ENCODE measurements at regions not wholly inside any gene's neighbourhood (a gene's known extent, or its start where the extent isn't known, plus 50 kb on each side); places are given as distances from the start of the nearest gene placed in this dataset.

DNA sequence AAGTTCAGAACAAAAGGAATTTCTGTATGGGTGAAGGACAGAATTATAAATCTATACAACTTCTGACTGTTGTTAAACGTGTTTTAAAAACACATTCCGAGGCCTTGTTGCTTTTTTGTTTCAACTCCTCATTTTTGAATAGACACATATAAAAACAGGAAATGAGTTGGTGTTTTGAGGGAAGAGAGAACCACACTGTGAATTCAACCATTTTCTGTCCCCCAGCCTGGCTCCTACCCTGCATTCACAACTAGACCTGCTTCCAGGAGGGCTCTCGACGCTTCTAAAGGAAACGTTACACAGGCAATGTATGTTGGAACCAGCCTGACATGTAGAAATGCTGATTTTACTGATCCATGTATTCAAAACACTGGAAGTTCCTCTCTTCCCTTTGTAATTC, 76.5 kb downstream of the OR13A1 start:
- intact Hi-C loops (cut with micrococcal nuclease) = loop anchor here (5.0 to 10.0 kb wide), 5 partner anchors 226 to 1016 kb away; partner anchors contain the start of gene ZFAND4 (in 1 of the 2)
- no peaks in the 10 kb centered on the region for H3K36me3 ChIP-seq (ENCODE audit: control insufficient read depth in 2 of 3, insufficient read depth in 3 of 3, low read length in 3 of 3)
- no peaks in the 10 kb centered on the region for H3K9me3 ChIP-seq (ENCODE audit: control insufficient read depth in 2 of 3, low read length in 3 of 3)
- ChIA-PET CTCF (no interaction called here), POLR2A (interaction anchor here (0.6 kb wide), 1 partner anchor 229 kb away, joined by 3 read pairs; no protein-coding TSS in a partner anchor)
- no peaks in the 10 kb centered on the region for H3K4me1 ChIP-seq (ENCODE audit: control insufficient read depth in 2 of 2, insufficient read depth in 2 of 2, low read length in 2 of 2)
- DNase-seq (no peak), ATAC-seq (no peak)
- no peak overlapping the region for H3K27ac ChIP-seq (ENCODE audit: low read depth, low read length)
- no peaks in the 10 kb centered on the region for H3K27me3 ChIP-seq (ENCODE audit: control insufficient read depth in 2 of 2, insufficient read depth in 2 of 2, low read length in 2 of 2)
- H3K4me3 ChIP-seq (ENCODE audit: low read length) = no peak overlapping the region
- no peak overlapping the region for H3K4me3 Mint-ChIP-seq
- H3K9me3 Mint-ChIP-seq = no peaks in the 10 kb centered on the region
- no peaks in the 10 kb centered on the region for H3K36me3 Mint-ChIP-seq
- peaks cover 0 to 32% (median 19%) of the 10 kb centered on the region in 7 donors for H3K4me1 Mint-ChIP-seq
- peaks cover 0 to 6% (median 2%) of the 10 kb centered on the region in 5 donors for H3K27me3 Mint-ChIP-seq
- H3K27ac Mint-ChIP-seq = peak overlapping the region in 2 of 9 donors; percentile 12 to 45

DNA sequence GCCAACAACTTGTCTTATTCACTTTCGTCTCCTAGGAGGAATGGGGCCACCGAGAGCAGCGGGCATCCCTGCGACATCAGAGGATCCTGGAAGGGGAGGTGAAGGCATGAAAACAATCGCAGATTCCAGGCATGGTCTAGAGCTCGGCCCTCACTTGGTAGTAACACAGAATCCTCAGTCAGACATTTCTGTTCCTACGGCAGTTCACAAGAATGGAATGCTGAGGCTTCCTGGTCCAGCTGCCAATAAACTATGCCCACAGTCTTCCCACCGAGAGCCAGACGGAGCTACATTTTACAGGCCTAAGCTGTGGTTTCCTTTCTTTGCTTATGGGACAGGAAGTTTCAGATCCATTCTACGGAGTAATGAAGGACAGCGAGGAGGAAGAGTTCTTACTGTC, 75.8 kb downstream of the OR13A1 start:
- H3K36me3 ChIP-seq (ENCODE audit: control insufficient read depth in 2 of 3, insufficient read depth in 3 of 3, low read length in 3 of 3) = no peaks in the 10 kb centered on the region
- H3K4me1 ChIP-seq (ENCODE audit: control insufficient read depth in 2 of 2, insufficient read depth in 2 of 2, low read length in 2 of 2) = no peaks in the 10 kb centered on the region
- no peak overlapping the region for H3K4me3 Mint-ChIP-seq
- no peak overlapping the region for H3K27ac Mint-ChIP-seq
- DNase-seq = no peak
- no peak for ATAC-seq
- no peaks in the 10 kb centered on the region for H3K9me3 ChIP-seq (ENCODE audit: control insufficient read depth in 2 of 3, low read length in 3 of 3)
- H3K36me3 Mint-ChIP-seq = no peaks in the 10 kb centered on the region
- no peak overlapping the region for H3K27ac ChIP-seq (ENCODE audit: low read depth, low read length)
- peaks cover 0 to 6% (median 0%) of the 10 kb centered on the region in 5 donors for H3K27me3 Mint-ChIP-seq
- no peaks in the 10 kb centered on the region for H3K27me3 ChIP-seq (ENCODE audit: control insufficient read depth in 2 of 2, insufficient read depth in 2 of 2, low read length in 2 of 2)
- H3K9me3 Mint-ChIP-seq = no peaks in the 10 kb centered on the region
- ChIA-PET POLR2A (interaction anchor here (0.6 kb wide), 1 partner anchor 228 kb away, joined by 3 read pairs; no protein-coding TSS in a partner anchor), CTCF (no interaction called here)
- peaks cover 0 to 36% (median 19%) of the 10 kb centered on the region in 7 donors for H3K4me1 Mint-ChIP-seq
- intact Hi-C loops (cut with micrococcal nuclease) = loop anchor here (5.0 to 10.0 kb wide), 5 partner anchors 225 to 1015 kb away; partner anchors contain the start of gene ZFAND4 (in 1 of the 2)
- no peak overlapping the region for H3K4me3 ChIP-seq (ENCODE audit: low read length)

DNA sequence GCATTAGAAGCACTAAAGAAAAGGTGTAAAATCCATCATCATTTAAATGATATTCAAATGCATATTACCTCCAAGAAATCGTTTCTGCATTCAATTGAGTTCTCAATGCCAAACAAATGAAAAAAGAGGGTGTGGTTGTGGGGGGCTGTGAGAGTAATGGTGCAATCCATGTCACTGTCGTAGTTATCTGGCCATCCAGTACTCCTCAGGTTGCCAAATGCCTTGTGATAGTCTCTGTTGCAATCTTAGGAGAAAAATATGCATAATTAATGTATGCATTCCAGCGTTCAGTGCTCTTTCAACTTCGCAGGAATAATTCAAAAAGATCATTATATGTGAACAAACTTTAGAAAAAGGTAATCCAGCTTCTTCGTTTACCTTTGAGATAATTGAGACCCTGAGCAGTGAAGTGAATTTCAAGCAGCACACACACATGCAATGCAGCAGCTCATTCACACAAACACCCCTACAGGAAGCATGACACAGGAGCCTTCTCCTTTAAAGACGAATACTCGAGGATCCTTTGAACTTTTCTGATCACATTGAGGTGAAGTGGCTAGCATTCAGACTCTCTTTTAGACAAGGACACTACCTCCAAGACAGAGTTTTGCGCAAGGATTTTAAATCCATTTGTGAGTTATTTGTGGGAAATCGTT, 73.4 kb downstream of the OR13A1 start:
- Mint-ChIP-seq H3K4me1 (peaks cover 0 to 32% (median 19%) of the 10 kb centered on the region in 7 donors), H3K27me3 (no peaks in the 10 kb centered on the region), H3K27ac (peak overlapping the region in 2 of 9 donors; percentile 51 to 70), H3K9me3 (no peaks in the 10 kb centered on the region), H3K4me3 (no peak overlapping the region), H3K36me3 (no peaks in the 10 kb centered on the region)
- Histone ChIP-seq H3K27me3 (ENCODE audit: control insufficient read depth in 2 of 2, insufficient read depth in 2 of 2, low read length in 2 of 2) (no peaks in the 10 kb centered on the region), H3K27ac (ENCODE audit: low read depth, low read length) (no peak overlapping the region), H3K4me1 (ENCODE audit: control insufficient read depth in 2 of 2, insufficient read depth in 2 of 2, low read length in 2 of 2) (no peaks in the 10 kb centered on the region), H3K36me3 (ENCODE audit: control insufficient read depth in 2 of 3, insufficient read depth in 3 of 3, low read length in 3 of 3) (no peaks in the 10 kb centered on the region), H3K4me3 (ENCODE audit: low read length) (no peak overlapping the region), H3K9me3 (ENCODE audit: control insufficient read depth in 2 of 3, low read length in 3 of 3) (no peaks in the 10 kb centered on the region)
- ATAC-seq (no peak), DNase-seq (no peak)
- ChIA-PET POLR2A (no interaction called here), CTCF (no interaction called here)
- intact Hi-C loops (cut with micrococcal nuclease) = loop anchor here in 1 of 2 donors (2.0 kb wide), 1 partner anchor 233 kb away; no protein-coding TSS in a partner anchor

DNA sequence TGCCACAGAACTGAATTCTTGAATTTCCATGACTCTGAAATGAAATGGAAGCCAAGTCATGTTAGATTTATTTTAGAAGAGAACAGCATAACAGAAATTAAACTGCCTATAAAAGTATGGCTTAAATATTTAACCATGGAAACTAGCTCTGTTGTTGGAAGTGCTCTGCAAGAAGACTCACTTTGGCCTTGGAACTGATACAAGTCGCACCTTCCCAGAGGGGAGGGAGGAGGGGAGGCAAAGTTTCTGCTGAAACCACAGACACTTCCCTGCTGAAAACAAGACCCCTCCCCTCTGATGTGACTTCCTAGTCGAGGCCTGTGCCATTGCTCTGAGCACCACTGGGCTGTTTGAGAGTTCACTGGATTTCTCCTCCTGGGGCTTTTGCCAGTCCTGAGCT, 72.1 kb downstream of the OR13A1 start:
- no peaks in the 10 kb centered on the region for H3K9me3 ChIP-seq (ENCODE audit: control insufficient read depth in 2 of 3, low read length in 3 of 3)
- ChIA-PET CTCF (no interaction called here), POLR2A (no interaction called here)
- peaks cover 0 to 5% (median 0%) of the 10 kb centered on the region in 5 donors for H3K27me3 Mint-ChIP-seq
- no peaks in the 10 kb centered on the region for H3K36me3 Mint-ChIP-seq
- H3K27ac Mint-ChIP-seq = no peak overlapping the region
- peaks cover 0 to 32% (median 19%) of the 10 kb centered on the region in 7 donors for H3K4me1 Mint-ChIP-seq
- no peak overlapping the region for H3K4me3 ChIP-seq (ENCODE audit: low read length)
- H3K9me3 Mint-ChIP-seq = no peaks in the 10 kb centered on the region
- no peak overlapping the region for H3K4me3 Mint-ChIP-seq
- H3K27ac ChIP-seq (ENCODE audit: low read depth, low read length) = no peak overlapping the region
- no peaks in the 10 kb centered on the region for H3K27me3 ChIP-seq (ENCODE audit: control insufficient read depth in 2 of 2, insufficient read depth in 2 of 2, low read length in 2 of 2)
- H3K36me3 ChIP-seq (ENCODE audit: control insufficient read depth in 2 of 3, insufficient read depth in 3 of 3, low read length in 3 of 3) = no peaks in the 10 kb centered on the region
- intact Hi-C loops (cut with micrococcal nuclease) = loop anchor here in 1 of 2 donors (2.0 kb wide), 1 partner anchor 234 kb away; no protein-coding TSS in a partner anchor
- no peaks in the 10 kb centered on the region for H3K4me1 ChIP-seq (ENCODE audit: control insufficient read depth in 2 of 2, insufficient read depth in 2 of 2, low read length in 2 of 2)
- DNase-seq (no peak), ATAC-seq (no peak)

DNA sequence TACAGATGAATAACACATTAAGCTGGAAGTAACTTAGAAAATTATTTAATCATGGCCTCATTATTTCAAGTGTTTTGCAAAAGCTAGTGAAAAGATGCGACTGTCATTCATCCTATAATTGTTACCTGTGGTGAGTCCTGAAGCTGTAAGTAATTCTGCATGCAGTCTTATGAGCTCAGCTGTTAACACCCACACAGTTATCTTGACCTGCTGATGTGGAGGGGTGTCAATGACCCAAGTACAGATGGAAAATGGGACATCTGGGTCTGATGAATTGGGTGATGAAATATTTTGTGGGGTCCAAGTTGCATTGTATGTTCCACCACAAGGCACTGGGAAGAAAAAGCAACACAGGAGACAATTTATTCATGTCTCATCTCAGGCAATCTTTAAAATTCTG, 68.9 kb downstream of the OR13A1 start:
- H3K27ac ChIP-seq (ENCODE audit: low read depth, low read length) = no peak overlapping the region
- no peak overlapping the region for H3K4me3 Mint-ChIP-seq
- peaks cover 0 to 4% of the 10 kb centered on the region in 2 donors for H3K4me1 ChIP-seq (ENCODE audit: control insufficient read depth in 2 of 2, insufficient read depth in 2 of 2, low read length in 2 of 2)
- no peak overlapping the region for H3K27ac Mint-ChIP-seq
- peaks cover 0 to 24% (median 13%) of the 10 kb centered on the region in 7 donors for H3K4me1 Mint-ChIP-seq
- peaks cover 0 to 2% (median 0%) of the 10 kb centered on the region in 11 donors for H3K9me3 Mint-ChIP-seq
- H3K27me3 ChIP-seq (ENCODE audit: control insufficient read depth in 2 of 2, insufficient read depth in 2 of 2, low read length in 2 of 2) = no peaks in the 10 kb centered on the region
- peaks cover 0 to 15% (median 4%) of the 10 kb centered on the region in 5 donors for H3K27me3 Mint-ChIP-seq
- DNase-seq (no peak), ATAC-seq (no peak)
- intact Hi-C loops (cut with micrococcal nuclease) = no loop called here
- no peaks in the 10 kb centered on the region for H3K9me3 ChIP-seq (ENCODE audit: control insufficient read depth in 2 of 3, low read length in 3 of 3)
- H3K36me3 ChIP-seq (ENCODE audit: control insufficient read depth in 2 of 3, insufficient read depth in 3 of 3, low read length in 3 of 3) = no peaks in the 10 kb centered on the region
- ChIA-PET CTCF (no interaction called here), POLR2A (no interaction called here)
- H3K36me3 Mint-ChIP-seq = no peaks in the 10 kb centered on the region
- no peak overlapping the region for H3K4me3 ChIP-seq (ENCODE audit: low read length)

DNA sequence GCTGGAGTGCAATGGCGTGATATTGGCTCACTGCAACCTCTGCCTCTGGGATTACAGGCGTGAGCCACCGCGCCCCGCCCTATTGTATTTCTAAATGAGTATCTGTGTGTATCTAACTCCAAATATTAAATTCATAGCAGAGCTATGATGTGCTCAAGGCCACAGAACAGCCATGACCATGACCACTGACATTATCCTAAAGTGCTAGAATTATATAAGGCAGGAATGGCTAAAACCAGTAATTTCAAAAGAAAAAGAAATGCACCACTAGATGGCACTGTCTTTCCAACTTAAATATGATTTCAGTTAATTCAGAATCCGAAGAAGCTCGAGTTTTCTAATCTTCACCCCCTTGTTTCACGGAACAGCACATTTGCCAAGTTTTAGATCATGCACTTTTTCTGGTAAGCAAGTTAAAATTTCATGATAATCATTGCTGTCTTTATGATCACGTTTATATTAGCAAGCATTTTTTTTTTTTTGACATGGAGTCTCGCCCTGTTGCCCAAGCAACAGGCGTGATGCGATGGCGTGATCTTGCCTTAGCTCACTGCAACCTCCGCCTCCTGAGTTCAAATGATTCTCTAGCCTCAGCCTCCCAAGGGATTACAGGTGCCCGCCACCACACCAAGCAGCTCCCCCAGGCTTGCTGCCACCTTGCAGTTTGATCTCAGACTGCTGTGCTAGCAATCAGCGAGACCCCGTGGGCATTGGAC, 65.3 kb downstream of the OR13A1 start:
- Histone ChIP-seq H3K4me1 (ENCODE audit: control insufficient read depth in 2 of 2, insufficient read depth in 2 of 2, low read length in 2 of 2) (peaks cover 0 to 4% of the 10 kb centered on the region in 2 donors), H3K27ac (ENCODE audit: low read depth, low read length) (no peak overlapping the region), H3K36me3 (ENCODE audit: control insufficient read depth in 2 of 3, insufficient read depth in 3 of 3, low read length in 3 of 3) (no peaks in the 10 kb centered on the region), H3K27me3 (ENCODE audit: control insufficient read depth in 2 of 2, insufficient read depth in 2 of 2, low read length in 2 of 2) (no peaks in the 10 kb centered on the region), H3K4me3 (ENCODE audit: low read length) (no peak overlapping the region), H3K9me3 (ENCODE audit: control insufficient read depth in 2 of 3, low read length in 3 of 3) (no peaks in the 10 kb centered on the region)
- Mint-ChIP-seq H3K4me1 (peaks cover 0 to 20% (median 6%) of the 10 kb centered on the region in 7 donors), H3K27me3 (peaks cover 0 to 19% (median 4%) of the 10 kb centered on the region in 5 donors), H3K36me3 (no peaks in the 10 kb centered on the region), H3K27ac (no peak overlapping the region), H3K9me3 (peaks cover 0 to 2% (median 0%) of the 10 kb centered on the region in 11 donors), H3K4me3 (peak overlapping the region in 6 of 10 donors; percentile 3 to 64 (median 46))
- POLR2A ChIA-PET = interaction anchor here (0.7 to 1.6 kb wide), 2 partner anchors 421 to 1780 kb away, joined by 3 read pairs; no protein-coding TSS in a partner anchor
- peak in 7 of 9 donors; percentile 20 to 70 (median 50) for DNase-seq
- intact Hi-C loops (cut with micrococcal nuclease) = loop anchor here (1.0 to 10.0 kb wide), 6 partner anchors 215 to 1075 kb away; partner anchors contain the start of gene ZFAND4 (in 2 of the 2)
- ATAC-seq = peak; percentile 72
- CTCF ChIA-PET = interaction anchor here (0.7 to 1.7 kb wide), 5 partner anchors 9 to 420 kb away, joined by 3 to 6 read pairs (median 4); no protein-coding TSS in a partner anchor

Measured in naive thymus-derived CD4-positive, alpha-beta T cell (primary cell).